ENCODE measurements at regions not wholly inside any gene's neighbourhood (a gene's known extent, or its start where the extent isn't known, plus 50 kb on each side); places are given as distances from the start of the nearest gene placed in this dataset.

DNA sequence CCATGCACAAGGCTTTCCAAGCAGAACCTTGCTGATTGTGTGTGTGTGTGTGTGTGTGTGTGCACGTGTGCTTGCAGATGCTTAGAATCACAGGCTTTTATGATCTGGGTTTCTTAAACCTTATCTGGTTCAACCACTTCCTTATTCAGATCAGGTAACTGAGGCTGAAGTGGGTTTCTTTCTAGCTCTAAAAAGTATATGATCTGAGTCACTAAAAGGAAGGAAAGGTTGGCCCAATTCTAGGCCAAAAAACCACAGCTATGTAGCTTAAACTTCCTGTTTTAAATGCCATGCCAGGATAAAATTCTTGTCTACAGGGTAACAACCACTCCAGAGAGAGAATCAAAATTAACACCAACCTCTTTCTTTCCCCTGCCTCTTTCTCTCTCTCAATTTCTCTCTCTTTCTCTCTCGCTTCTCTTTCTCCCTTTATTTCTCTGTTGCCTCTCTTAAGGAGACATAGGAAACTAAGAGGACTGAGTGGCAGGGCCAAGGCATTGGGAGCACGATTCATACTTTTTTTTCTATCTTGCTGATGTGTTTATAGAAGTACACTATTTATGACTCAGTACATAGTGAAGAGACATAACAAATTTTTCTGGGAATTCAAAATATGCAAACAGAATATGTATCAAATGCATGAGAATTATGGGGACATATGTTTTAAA lies 140.3 kb downstream of the TRIB2 start:
- no peak for TF ChIP-seq CTCF (IDR thresholded peaks at IDR 0.05; ENCODE audit: low read depth, low read length)
- Histone ChIP-seq H3K27me3 (ENCODE audit: insufficient read depth, low read depth, severe bottlenecking) (no peaks in the 10 kb centered on the region), H3K9me3 (ENCODE audit: severe bottlenecking) (peaks cover 13% of the 10 kb centered on the region), H3K27ac (no peak overlapping the region), H3K36me3 (no peaks in the 10 kb centered on the region), H3K4me3 (ENCODE audit: low read depth, low read length) (no peak overlapping the region)
- DNase-seq = no peak

DNA sequence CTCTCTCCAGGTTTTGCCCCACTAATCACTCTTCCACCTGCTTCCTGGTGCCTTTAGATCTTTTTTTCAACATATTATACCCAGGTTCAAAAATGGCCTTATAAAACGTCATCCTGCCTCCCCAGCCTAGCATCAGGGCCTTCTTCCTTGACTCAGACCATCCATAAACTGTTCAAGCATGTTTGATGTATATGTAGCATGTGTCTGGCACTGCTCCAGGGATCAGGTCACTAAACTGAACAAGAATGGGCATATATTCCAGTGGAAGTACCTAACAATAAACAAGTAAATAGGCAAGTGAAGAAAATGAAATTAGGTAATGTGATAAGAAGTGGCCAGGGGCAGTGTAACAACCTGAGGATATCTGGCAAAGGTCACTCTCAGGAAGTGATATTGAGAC lies 141.2 kb downstream of the TRIB2 start:
- TF ChIP-seq CTCF (IDR thresholded peaks at IDR 0.05; ENCODE audit: low read depth, low read length) = no peak
- Histone ChIP-seq H3K9me3 (ENCODE audit: severe bottlenecking) (peaks cover 11% of the 10 kb centered on the region), H3K36me3 (no peaks in the 10 kb centered on the region), H3K27me3 (ENCODE audit: insufficient read depth, low read depth, severe bottlenecking) (no peaks in the 10 kb centered on the region), H3K27ac (no peak overlapping the region), H3K4me3 (ENCODE audit: low read depth, low read length) (no peak overlapping the region)
- no peak for DNase-seq

GRCh38 chr2:12858786-12859185 lies 142.1 kb downstream of the TRIB2 start:
- no peak overlapping the region for H3K4me3 ChIP-seq (ENCODE audit: low read depth, low read length)
- H3K27me3 ChIP-seq (ENCODE audit: insufficient read depth, low read depth, severe bottlenecking) = no peaks in the 10 kb centered on the region
- no peak for DNase-seq
- H3K27ac ChIP-seq = no peak overlapping the region
- no peak for TF ChIP-seq CTCF (IDR thresholded peaks at IDR 0.05; ENCODE audit: low read depth, low read length)
- no peaks in the 10 kb centered on the region for H3K36me3 ChIP-seq
- peaks cover 6% of the 10 kb centered on the region for H3K9me3 ChIP-seq (ENCODE audit: severe bottlenecking)

GRCh38 chr2:12861344-12861930 lies 144.7 kb downstream of the TRIB2 start:
- no peaks in the 10 kb centered on the region for H3K9me3 ChIP-seq (ENCODE audit: severe bottlenecking)
- no peaks in the 10 kb centered on the region for H3K27me3 ChIP-seq (ENCODE audit: insufficient read depth, low read depth, severe bottlenecking)
- H3K36me3 ChIP-seq = no peaks in the 10 kb centered on the region
- DNase-seq = no peak
- no peak for TF ChIP-seq CTCF (IDR thresholded peaks at IDR 0.05; ENCODE audit: low read depth, low read length)
- H3K4me3 ChIP-seq (ENCODE audit: low read depth, low read length) = no peak overlapping the region
- no peak overlapping the region for H3K27ac ChIP-seq

- no peak for TF ChIP-seq CTCF (IDR thresholded peaks at IDR 0.05; ENCODE audit: low read depth, low read length)
- no peak for DNase-seq
- Histone ChIP-seq H3K4me3 (ENCODE audit: low read depth, low read length) (no peak overlapping the region), H3K9me3 (ENCODE audit: severe bottlenecking) (no peaks in the 10 kb centered on the region), H3K27ac (no peak overlapping the region), H3K36me3 (no peaks in the 10 kb centered on the region), H3K27me3 (ENCODE audit: insufficient read depth, low read depth, severe bottlenecking) (no peaks in the 10 kb centered on the region)
Measured at GRCh38 chr2:12862541-12862940, 145.8 kb downstream of the TRIB2 start.

- Histone ChIP-seq H3K27ac (no peak overlapping the region), H3K27me3 (ENCODE audit: insufficient read depth, low read depth, severe bottlenecking) (no peaks in the 10 kb centered on the region), H3K9me3 (ENCODE audit: severe bottlenecking) (no peaks in the 10 kb centered on the region), H3K4me3 (ENCODE audit: low read depth, low read length) (no peak overlapping the region), H3K36me3 (no peaks in the 10 kb centered on the region)
- no peak for DNase-seq
- TF ChIP-seq CTCF (IDR thresholded peaks at IDR 0.05; ENCODE audit: low read depth, low read length) = no peak
Measured at GRCh38 chr2:12863937-12864336, 147.2 kb downstream of the TRIB2 start.
